ENCODE measurements at regions not wholly inside any gene's neighbourhood (a gene's known extent, or its start where the extent isn't known, plus 50 kb on each side); places are given as distances from the start of the nearest gene placed in this dataset.
"Not testable (repeated sequence)": the region's sequence is repeated elsewhere in the genome, so short reads cannot be mapped to it uniquely, and the experiment has no call there.

GRCh38 chr7:150134451-150134850, 188.7 kb upstream of the LRRC61 start:
- not testable (repeated sequence) for H3K79me2 ChIP-seq (ENCODE audit: insufficient read depth, low read length); H3K36me3 ChIP-seq (ENCODE audit: insufficient read depth, low read length); H4K20me1 ChIP-seq (ENCODE audit: insufficient read depth, low read length); H3K4me2 ChIP-seq (ENCODE audit: low read length); H3K9me2 ChIP-seq (ENCODE audit: low read depth, low read length); H3F3A ChIP-seq (ENCODE audit: insufficient read depth, low read length); H3K27ac ChIP-seq (ENCODE audit: low read depth, low read length, poor library complexity, severe bottlenecking); H3K27me3 ChIP-seq (ENCODE audit: insufficient read depth, low read length); H3K9me3 ChIP-seq (ENCODE audit: low read length); H2AFZ ChIP-seq (ENCODE audit: low read length); H3K4me1 ChIP-seq (ENCODE audit: insufficient read depth, low read length, severe bottlenecking); H3K4me3 ChIP-seq (ENCODE audit: low read depth, low read length, poor library complexity, severe bottlenecking); H3K9ac ChIP-seq (ENCODE audit: low read length)

- not testable (repeated sequence) for H3K4me2 ChIP-seq (ENCODE audit: low read length); H4K20me1 ChIP-seq (ENCODE audit: insufficient read depth, low read length); H3K79me2 ChIP-seq (ENCODE audit: insufficient read depth, low read length); H2AFZ ChIP-seq (ENCODE audit: low read length); H3K36me3 ChIP-seq (ENCODE audit: insufficient read depth, low read length); H3K4me3 ChIP-seq (ENCODE audit: low read depth, low read length, poor library complexity, severe bottlenecking); H3K27me3 ChIP-seq (ENCODE audit: insufficient read depth, low read length); H3K9ac ChIP-seq (ENCODE audit: low read length); H3K27ac ChIP-seq (ENCODE audit: low read depth, low read length, poor library complexity, severe bottlenecking); H3F3A ChIP-seq (ENCODE audit: insufficient read depth, low read length); H3K9me3 ChIP-seq (ENCODE audit: low read length); H3K9me2 ChIP-seq (ENCODE audit: low read depth, low read length); H3K4me1 ChIP-seq (ENCODE audit: insufficient read depth, low read length, severe bottlenecking)
Measured at GRCh38 chr7:150135620-150136190, 187.4 kb upstream of the LRRC61 start.

DNA sequence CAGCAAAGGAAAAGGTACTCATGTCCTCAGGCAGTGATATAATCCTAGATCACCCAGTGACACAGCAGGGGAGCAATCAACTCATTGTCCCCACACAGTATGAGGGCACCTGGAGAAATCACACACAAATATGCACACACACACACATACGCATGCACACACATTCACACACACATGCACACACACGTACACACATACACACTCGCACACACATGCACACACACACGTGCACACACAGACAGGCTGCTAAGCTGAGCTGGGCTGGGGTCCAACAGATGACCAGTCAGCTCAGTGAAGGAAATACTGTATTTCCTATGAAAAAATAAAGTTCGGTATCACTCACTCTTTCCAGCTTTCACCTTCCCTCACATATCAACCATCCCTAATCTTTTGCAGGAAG, 183.3 kb upstream of the LRRC61 start:
- not testable (repeated sequence) for H3K79me2 ChIP-seq (ENCODE audit: insufficient read depth, low read length); H3K4me1 ChIP-seq (ENCODE audit: insufficient read depth, low read length, severe bottlenecking)

GRCh38 chr7:150141525-150142345, 181.4 kb upstream of the LRRC61 start:
- H2AFZ ChIP-seq (ENCODE audit: low read length); H3K4me3 ChIP-seq (ENCODE audit: low read depth, low read length, poor library complexity, severe bottlenecking); H3K9ac ChIP-seq (ENCODE audit: low read length); H3K36me3 ChIP-seq (ENCODE audit: insufficient read depth, low read length); H3K27me3 ChIP-seq (ENCODE audit: insufficient read depth, low read length); H3K4me1 ChIP-seq (ENCODE audit: insufficient read depth, low read length, severe bottlenecking); H3K27ac ChIP-seq (ENCODE audit: low read depth, low read length, poor library complexity, severe bottlenecking); H3F3A ChIP-seq (ENCODE audit: insufficient read depth, low read length); H4K20me1 ChIP-seq (ENCODE audit: insufficient read depth, low read length); H3K4me2 ChIP-seq (ENCODE audit: low read length); H3K79me2 ChIP-seq (ENCODE audit: insufficient read depth, low read length); H3K9me2 ChIP-seq (ENCODE audit: low read depth, low read length); H3K9me3 ChIP-seq (ENCODE audit: low read length): not testable (repeated sequence)

More for the DNA sequence above, 183.3 kb upstream of the LRRC61 start:
- not testable (repeated sequence) for H3F3A ChIP-seq (ENCODE audit: insufficient read depth, low read length); H2AFZ ChIP-seq (ENCODE audit: low read length); H3K4me3 ChIP-seq (ENCODE audit: low read depth, low read length, poor library complexity, severe bottlenecking); H4K20me1 ChIP-seq (ENCODE audit: insufficient read depth, low read length); H3K4me2 ChIP-seq (ENCODE audit: low read length); H3K9ac ChIP-seq (ENCODE audit: low read length); H3K9me2 ChIP-seq (ENCODE audit: low read depth, low read length); H3K27me3 ChIP-seq (ENCODE audit: insufficient read depth, low read length); H3K9me3 ChIP-seq (ENCODE audit: low read length); H3K36me3 ChIP-seq (ENCODE audit: insufficient read depth, low read length); H3K27ac ChIP-seq (ENCODE audit: low read depth, low read length, poor library complexity, severe bottlenecking)

- not testable (repeated sequence) for H3K79me2 ChIP-seq (ENCODE audit: insufficient read depth, low read length); H3K9me2 ChIP-seq (ENCODE audit: low read depth, low read length); H3K4me2 ChIP-seq (ENCODE audit: low read length); H3K36me3 ChIP-seq (ENCODE audit: insufficient read depth, low read length); H3K4me3 ChIP-seq (ENCODE audit: low read depth, low read length, poor library complexity, severe bottlenecking); H2AFZ ChIP-seq (ENCODE audit: low read length); H3K9me3 ChIP-seq (ENCODE audit: low read length); H3K4me1 ChIP-seq (ENCODE audit: insufficient read depth, low read length, severe bottlenecking); H4K20me1 ChIP-seq (ENCODE audit: insufficient read depth, low read length); H3F3A ChIP-seq (ENCODE audit: insufficient read depth, low read length); H3K27me3 ChIP-seq (ENCODE audit: insufficient read depth, low read length); H3K9ac ChIP-seq (ENCODE audit: low read length); H3K27ac ChIP-seq (ENCODE audit: low read depth, low read length, poor library complexity, severe bottlenecking)
Measured at GRCh38 chr7:150146124-150146523, 177.0 kb upstream of the LRRC61 start.

- not testable (repeated sequence) for H3K27ac ChIP-seq (ENCODE audit: low read depth, low read length, poor library complexity, severe bottlenecking); H3K9me2 ChIP-seq (ENCODE audit: low read depth, low read length); H3K9ac ChIP-seq (ENCODE audit: low read length); H3K79me2 ChIP-seq (ENCODE audit: insufficient read depth, low read length); H3K27me3 ChIP-seq (ENCODE audit: insufficient read depth, low read length); H3F3A ChIP-seq (ENCODE audit: insufficient read depth, low read length); H2AFZ ChIP-seq (ENCODE audit: low read length); H3K36me3 ChIP-seq (ENCODE audit: insufficient read depth, low read length); H3K4me2 ChIP-seq (ENCODE audit: low read length); H3K4me1 ChIP-seq (ENCODE audit: insufficient read depth, low read length, severe bottlenecking); H3K4me3 ChIP-seq (ENCODE audit: low read depth, low read length, poor library complexity, severe bottlenecking); H3K9me3 ChIP-seq (ENCODE audit: low read length); H4K20me1 ChIP-seq (ENCODE audit: insufficient read depth, low read length)
Measured at GRCh38 chr7:150147524-150147923, 175.6 kb upstream of the LRRC61 start.

- not testable (repeated sequence) for H4K20me1 ChIP-seq (ENCODE audit: insufficient read depth, low read length); H3K36me3 ChIP-seq (ENCODE audit: insufficient read depth, low read length)
Measured at GRCh38 chr7:150156015-150156414, 167.1 kb upstream of the LRRC61 start.

More at GRCh38 chr7:150156015-150156414, 167.1 kb upstream of the LRRC61 start:
- H3K27me3 ChIP-seq (ENCODE audit: insufficient read depth, low read length); H3K9me3 ChIP-seq (ENCODE audit: low read length); H3K4me1 ChIP-seq (ENCODE audit: insufficient read depth, low read length, severe bottlenecking); H3K79me2 ChIP-seq (ENCODE audit: insufficient read depth, low read length); H3K9me2 ChIP-seq (ENCODE audit: low read depth, low read length); H3K27ac ChIP-seq (ENCODE audit: low read depth, low read length, poor library complexity, severe bottlenecking); H3F3A ChIP-seq (ENCODE audit: insufficient read depth, low read length); H3K4me2 ChIP-seq (ENCODE audit: low read length); H2AFZ ChIP-seq (ENCODE audit: low read length); H3K9ac ChIP-seq (ENCODE audit: low read length); H3K4me3 ChIP-seq (ENCODE audit: low read depth, low read length, poor library complexity, severe bottlenecking): not testable (repeated sequence)
